HG02763 (cell line): ENCODE measurements at regions not wholly inside any gene's neighbourhood (a gene's known extent, or its start where the extent isn't known, plus 50 kb on each side); places are given as distances from the start of the nearest gene placed in this dataset.
"Not testable (repeated sequence)": the region's sequence is repeated elsewhere in the genome, so short reads cannot be mapped to it uniquely, and the experiment has no call there.

ENCODE experiments used
- ATAC-seq: cut with Tn5 transposase; IDR thresholded peaks from one replicate; pipeline ENCODE4 v1.9.1; 2021; ENCODE audit warnings: mild to moderate bottlenecking, moderate library complexity; ENCODE audit not compliant: unreplicated experiment

- ATAC-seq, result no peak
Observed at GRCh38 chr11:57913715-57914704, 109.7 kb upstream of the OR9Q1 start.

DNA sequence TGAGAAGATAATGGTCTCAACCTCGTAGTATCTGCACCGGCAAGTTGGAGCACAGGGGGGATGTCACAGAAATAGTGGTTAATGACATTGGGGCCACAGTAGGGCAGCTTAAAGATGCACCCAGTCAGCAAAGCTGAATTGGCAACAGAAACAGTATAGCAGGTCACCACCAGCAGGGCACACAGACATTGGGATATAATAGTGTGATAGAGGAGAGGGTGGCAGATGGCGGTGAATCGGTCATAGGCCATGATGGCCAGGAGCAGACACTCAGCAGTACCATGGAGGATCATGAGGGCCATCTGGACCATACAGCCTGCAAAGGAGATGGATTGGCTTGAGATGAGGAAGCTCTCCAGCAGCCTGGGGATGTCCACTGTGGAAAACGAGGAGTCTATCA lies 106.0 kb upstream of the OR9Q1 start:
- no peak for ATAC-seq

DNA sequence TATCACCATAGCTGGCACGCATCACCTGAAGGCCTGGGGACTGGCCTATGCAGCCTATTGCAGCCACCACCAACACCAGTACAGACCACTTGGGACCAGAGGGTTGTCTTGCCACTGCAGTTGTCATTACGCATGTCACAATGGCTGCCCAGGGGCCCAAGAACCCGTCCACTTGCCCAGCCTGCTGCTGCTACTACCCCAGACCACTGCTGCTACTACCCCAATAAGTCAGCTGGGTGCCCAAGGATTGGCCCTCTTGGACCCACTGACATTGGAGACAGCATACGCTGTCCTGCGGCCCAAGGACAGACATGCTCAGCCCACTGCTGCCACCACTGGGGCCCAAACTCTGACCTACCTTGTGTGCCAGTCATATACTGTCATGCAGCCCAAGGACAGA lies 102.7 kb upstream of the OR9Q1 start:
- ATAC-seq, result no peak

- ATAC-seq, result no peak
Observed at GRCh38 chr11:57932105-57932504, 91.6 kb upstream of the OR9Q1 start.

DNA sequence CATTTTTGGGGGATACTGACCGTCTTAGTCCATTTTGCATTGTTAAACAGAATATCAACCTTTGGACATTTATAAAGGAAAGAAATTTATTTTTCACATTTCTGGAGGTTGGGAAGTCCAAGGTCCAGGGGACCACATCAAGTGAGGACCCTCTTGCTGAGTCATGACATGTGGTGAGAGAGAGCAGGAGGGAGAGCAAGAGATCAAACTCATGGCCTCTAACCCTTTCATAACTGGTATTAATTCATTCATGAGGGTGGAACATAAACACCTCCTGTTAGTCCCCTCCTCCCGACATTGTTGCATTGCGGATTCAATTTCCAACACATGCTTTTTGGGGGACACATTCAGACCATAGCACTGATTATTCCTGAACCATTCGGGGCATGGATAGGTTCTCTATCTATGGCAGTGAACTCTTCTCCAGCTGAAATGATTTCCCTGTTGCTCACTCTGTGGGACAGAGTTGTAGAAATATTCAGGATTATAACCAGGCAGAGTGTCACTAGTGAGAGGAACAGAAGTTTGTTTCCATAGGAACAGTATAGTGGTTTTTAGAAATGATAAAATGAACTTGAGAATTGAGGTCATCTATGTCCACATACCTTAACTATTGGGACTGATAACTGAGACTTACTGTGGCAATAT lies 88.2 kb upstream of the OR9Q1 start:
- ATAC-seq, result no peak

GRCh38 chr11:57936050-57936418 lies 87.6 kb upstream of the OR9Q1 start:
- ATAC-seq, result no peak

- no peak for ATAC-seq
Observed at GRCh38 chr11:57937431-57937830, 86.2 kb upstream of the OR9Q1 start.

DNA sequence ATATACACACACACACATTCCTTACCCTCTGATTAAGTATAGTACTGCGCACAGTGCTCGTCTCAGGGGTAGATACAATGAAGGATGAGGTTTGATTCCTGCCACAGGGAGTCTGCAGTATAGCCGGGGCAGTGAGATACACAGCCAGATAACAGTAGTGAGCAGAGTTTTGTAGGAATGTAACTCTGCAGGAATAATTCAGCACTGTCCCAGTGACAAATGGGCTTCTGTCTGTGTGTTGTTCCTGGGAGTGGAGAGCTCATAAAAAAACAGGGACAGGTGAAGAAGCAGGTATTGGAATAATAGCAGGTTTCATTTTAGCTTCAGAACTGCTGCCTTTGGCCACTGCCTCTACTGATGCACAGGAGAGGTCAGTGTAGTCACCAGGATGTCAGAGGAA lies 85.3 kb upstream of the OR9Q1 start:
- no peak for ATAC-seq

- ATAC-seq, result no peak
Observed at GRCh38 chr11:57940044-57940756, 83.5 kb upstream of the OR9Q1 start.

DNA sequence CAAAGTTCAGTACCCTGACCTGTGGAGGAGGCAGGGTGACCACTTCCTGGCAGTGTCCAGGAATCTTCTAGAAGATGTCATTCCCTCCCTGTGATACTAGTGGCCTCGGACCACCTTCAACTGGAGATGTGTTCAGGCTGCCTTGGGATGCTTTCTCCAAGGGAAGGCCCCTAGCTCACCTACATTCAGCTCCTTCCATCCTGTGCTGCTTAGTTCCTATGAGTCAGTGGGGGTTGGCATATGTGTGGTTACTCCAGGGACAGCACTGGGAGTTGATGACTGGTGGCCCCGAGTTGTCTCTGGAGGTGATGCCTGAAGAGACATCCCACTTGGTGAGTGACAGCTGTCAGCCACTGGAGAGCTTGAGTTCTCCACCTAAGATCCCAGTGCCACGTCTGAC lies 81.8 kb upstream of the OR9Q1 start:
- no peak for ATAC-seq

DNA sequence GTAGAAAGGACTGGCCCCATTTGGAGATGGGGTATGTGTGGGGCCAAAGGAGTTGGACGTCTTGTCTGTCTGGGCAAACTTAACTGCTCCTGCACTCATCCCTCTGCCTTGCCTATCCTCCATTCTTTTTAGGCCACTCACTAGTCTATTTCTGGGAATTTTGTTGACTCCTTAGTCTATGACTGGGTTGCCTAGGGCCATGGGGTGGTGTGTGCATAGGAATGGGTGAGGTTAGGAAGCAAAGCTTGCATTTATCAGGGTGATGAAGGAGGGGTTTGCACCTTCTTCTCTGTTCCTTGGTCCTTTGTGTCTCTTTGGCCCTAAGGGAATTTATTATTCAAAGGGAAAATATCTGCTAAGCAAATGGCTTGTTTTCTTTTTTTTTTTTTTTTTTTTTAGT lies 80.9 kb upstream of the OR9Q1 start:
- no peak for ATAC-seq

GRCh38 chr11:57943766-57944165 lies 79.9 kb upstream of the OR9Q1 start:
- ATAC-seq, result not testable (repeated sequence)

- no peak for ATAC-seq
Observed at GRCh38 chr11:57946628-57947027, 77.1 kb upstream of the OR9Q1 start.

DNA sequence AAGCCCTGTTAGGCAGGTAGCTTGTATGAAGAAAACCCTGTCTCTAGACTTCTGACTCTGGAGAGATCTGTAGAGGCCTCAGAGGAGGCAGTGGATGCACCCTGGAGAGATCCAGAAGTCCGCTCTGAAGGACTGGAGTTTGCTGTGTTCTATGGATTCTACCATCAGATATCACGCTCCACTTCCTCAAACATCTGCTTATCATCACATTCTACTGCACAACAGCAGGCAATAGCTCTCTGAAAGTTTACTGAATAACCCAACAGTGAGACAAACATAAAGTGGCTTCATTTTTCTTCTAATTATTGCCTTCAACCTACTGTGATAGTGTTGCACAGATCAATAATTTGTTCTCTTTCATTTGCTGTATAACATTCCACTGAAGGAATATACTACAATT lies 59.0 kb upstream of the OR9Q1 start:
- ATAC-seq, result no peak

DNA sequence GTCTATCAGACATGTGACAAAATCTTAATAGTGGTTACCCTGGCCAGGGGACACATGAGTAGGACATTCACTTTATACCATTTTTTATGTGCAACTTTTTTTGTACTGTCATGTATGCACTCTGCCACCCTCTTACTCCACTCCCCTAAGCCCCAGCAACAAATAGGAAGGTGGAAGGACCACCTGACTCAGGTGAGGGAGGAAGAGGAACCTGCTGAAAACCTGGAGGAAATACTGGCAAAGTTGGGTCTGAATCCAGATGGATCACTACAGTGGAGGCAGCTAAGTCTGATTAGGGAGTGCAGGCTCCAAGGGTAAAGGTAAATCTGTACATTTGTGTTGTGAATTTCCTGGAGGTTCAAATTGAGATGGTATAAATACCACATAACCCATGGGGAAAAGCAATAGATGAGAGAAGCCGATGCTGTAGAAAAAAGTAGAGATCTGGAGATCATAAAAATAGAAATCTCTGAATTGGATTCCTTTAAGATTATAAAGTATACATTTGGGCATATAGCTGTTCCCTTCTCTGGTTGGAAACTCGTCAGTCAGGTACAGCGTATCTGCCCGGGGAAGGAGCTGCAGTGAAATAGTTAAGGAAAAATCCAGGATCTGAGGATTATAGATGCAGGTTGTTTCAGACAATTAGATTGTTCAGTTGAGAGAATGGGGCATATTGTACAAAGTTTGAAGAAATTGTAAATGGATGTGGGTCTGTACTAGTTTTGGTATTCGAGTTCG lies 52.2 kb upstream of the OR9Q1 start:
- no peak for ATAC-seq

GRCh38 chr11:57972013-57972367 lies 51.7 kb upstream of the OR9Q1 start:
- ATAC-seq, result no peak
